Activated CD8-positive, alpha-beta T cell treated with anti-CD3 and anti-CD28 coated beads, Interleukin-2, amount 10 ng/mL, durations not matched to agents 7 days and 5 days (primary cell): ENCODE measurements at regions not wholly inside any gene's neighbourhood (a gene's known extent, or its start where the extent isn't known, plus 50 kb on each side); places are given as distances from the start of the nearest gene placed in this dataset.
A peak's percentile ranks its signal among the peaks of the same experiment; 100 is the strongest.
"Not testable (repeated sequence)": the region's sequence is repeated elsewhere in the genome, so short reads cannot be mapped to it uniquely, and the experiment has no call there.

Experiments
- ATAC-seq: fragments of 150-1000 bp; cut with Tn5 transposase; one replicate; pipeline ENCODE4 v1.10.0; 2021; ENCODE audit warnings: moderate library complexity
- CTCF ChIA-PET: fragments of 350-600 bp; sonication (Branson Sonifier 250); formaldehyde crosslinking; loops from one replicate; lab custom pipeline; 2021; ENCODE audit warnings: antibody characterized with exemption; lab: Charles Lee
- POLR2A ChIA-PET: fragments of 350-600 bp; sonication (Branson Sonifier 250); formaldehyde crosslinking; loops from one replicate; lab custom pipeline; 2021; ENCODE audit warnings: antibody characterized with exemption; lab: Charles Lee
- DNase-seq: peaks from one replicate; pipeline ENCODE4 v3.0.0-alpha.2; 2020
- H3K27ac Mint-ChIP-seq: one replicate; pipeline ENCODE4 v1.8.0; 2021; ENCODE audit warnings: mild to moderate bottlenecking, mixed read lengths
- H3K27me3 Mint-ChIP-seq: one replicate; pipeline ENCODE4 v1.8.0; 2021; ENCODE audit warnings: low read depth, mixed read lengths
- H3K36me3 Mint-ChIP-seq: one replicate; pipeline ENCODE4 v1.8.0; 2021; ENCODE audit warnings: low read depth, mixed read lengths
- H3K4me1 Mint-ChIP-seq: one replicate; pipeline ENCODE4 v1.8.0; 2021; ENCODE audit warnings: low read depth, mixed read lengths
- H3K4me3 Mint-ChIP-seq: one replicate; pipeline ENCODE4 v1.8.0; 2021; ENCODE audit warnings: mild to moderate bottlenecking, mixed read lengths
- H3K9me3 Mint-ChIP-seq: one replicate; pipeline ENCODE4 v1.8.0; 2022; ENCODE audit warnings: mixed read lengths; ENCODE audit not compliant: insufficient read depth

- Mint-ChIP-seq H3K9me3 (no peaks in the 10 kb centered on the region), H3K27me3 (no peaks in the 10 kb centered on the region), H3K27ac (no peak overlapping the region), H3K4me3 (no peak overlapping the region), H3K36me3 (no peaks in the 10 kb centered on the region), H3K4me1 (peaks cover 24% of the 10 kb centered on the region)
- ATAC-seq (peak; percentile 58), DNase-seq (no peak)
- ChIA-PET CTCF (interaction anchor here (1.0 kb wide), 1 partner anchor 61 kb away, joined by 3 read pairs; no protein-coding TSS in a partner anchor), POLR2A (interaction anchor here (0.6 kb wide), 1 partner anchor 45 kb away, joined by 3 read pairs; no protein-coding TSS in a partner anchor)
These were observed 63.8 kb upstream of the PPM1B start for GRCh38 chr2:44104855-44105271.

- H3K9me3 Mint-ChIP-seq, CTCF ChIA-PET, DNase-seq, POLR2A ChIA-PET, ATAC-seq, H3K27ac Mint-ChIP-seq, H3K36me3 Mint-ChIP-seq, H3K27me3 Mint-ChIP-seq, H3K4me3 Mint-ChIP-seq: not testable (repeated sequence)
- H3K4me1 Mint-ChIP-seq: peaks cover 12% of the 10 kb centered on the region
These were observed 62.2 kb upstream of the PPM1B start for GRCh38 chr2:44106509-44106908.

GRCh38 chr2:44107086-44107740 lies 61.5 kb upstream of the PPM1B start:
- no peaks in the 10 kb centered on the region for H3K27me3 Mint-ChIP-seq
- CTCF ChIA-PET: interaction anchor here (2.3 kb wide), 1 partner anchor 19 kb away, joined by 8 read pairs; no protein-coding TSS in a partner anchor
- no peak for DNase-seq
- peaks cover 12% of the 10 kb centered on the region for H3K4me1 Mint-ChIP-seq
- POLR2A ChIA-PET: no interaction called here
- ATAC-seq: no peak
- H3K9me3 Mint-ChIP-seq: no peaks in the 10 kb centered on the region
- no peak overlapping the region for H3K4me3 Mint-ChIP-seq
- H3K27ac Mint-ChIP-seq: no peak overlapping the region
- H3K36me3 Mint-ChIP-seq: no peaks in the 10 kb centered on the region

- ChIA-PET CTCF (interaction anchor here (2.3 kb wide), 1 partner anchor 20 kb away, joined by 8 read pairs; no protein-coding TSS in a partner anchor), POLR2A (interaction anchor here (1.1 kb wide), 1 partner anchor 10 kb away, joined by 4 read pairs; no protein-coding TSS in a partner anchor)
- H3K4me1 Mint-ChIP-seq: peaks cover 12% of the 10 kb centered on the region
These were observed 60.7 kb upstream of the PPM1B start for GRCh38 chr2:44107974-44108373.

GRCh38 chr2:44109166-44109565 lies 59.5 kb upstream of the PPM1B start:
- DNase-seq (no peak), ATAC-seq (no peak)
- ChIA-PET CTCF (interaction anchor here (2.3 kb wide), 1 partner anchor 21 kb away, joined by 8 read pairs; no protein-coding TSS in a partner anchor), POLR2A (no interaction called here)
- H3K9me3 Mint-ChIP-seq: no peaks in the 10 kb centered on the region
- no peak overlapping the region for H3K4me3 Mint-ChIP-seq
- peaks cover 12% of the 10 kb centered on the region for H3K4me1 Mint-ChIP-seq
- no peaks in the 10 kb centered on the region for H3K36me3 Mint-ChIP-seq
- H3K27ac Mint-ChIP-seq: no peak overlapping the region
- no peaks in the 10 kb centered on the region for H3K27me3 Mint-ChIP-seq

More at GRCh38 chr2:44107974-44108373, 60.7 kb upstream of the PPM1B start:
- H3K27me3 Mint-ChIP-seq: no peaks in the 10 kb centered on the region
- DNase-seq: no peak
- no peaks in the 10 kb centered on the region for H3K9me3 Mint-ChIP-seq
- ATAC-seq: no peak
- H3K4me3 Mint-ChIP-seq: no peak overlapping the region
- H3K36me3 Mint-ChIP-seq: no peaks in the 10 kb centered on the region
- H3K27ac Mint-ChIP-seq: no peak overlapping the region

GRCh38 chr2:44110444-44110843 lies 58.2 kb upstream of the PPM1B start:
- POLR2A ChIA-PET: no interaction called here
- ATAC-seq (no peak), DNase-seq (no peak)
- Mint-ChIP-seq H3K4me3 (no peak overlapping the region), H3K9me3 (no peaks in the 10 kb centered on the region), H3K27me3 (no peaks in the 10 kb centered on the region), H3K4me1 (peaks cover 8% of the 10 kb centered on the region), H3K36me3 (no peaks in the 10 kb centered on the region), H3K27ac (no peak overlapping the region)
- CTCF ChIA-PET: no interaction called here

GRCh38 chr2:44112096-44112495 lies 56.6 kb upstream of the PPM1B start:
- Mint-ChIP-seq H3K4me3 (no peak overlapping the region), H3K4me1 (peaks cover 6% of the 10 kb centered on the region), H3K27ac (no peak overlapping the region), H3K36me3 (no peaks in the 10 kb centered on the region), H3K27me3 (no peaks in the 10 kb centered on the region), H3K9me3 (no peaks in the 10 kb centered on the region)
- CTCF ChIA-PET: no interaction called here
- DNase-seq (no peak), ATAC-seq (no peak)
- POLR2A ChIA-PET: no interaction called here

- no peak for ATAC-seq
- ChIA-PET CTCF (no interaction called here), POLR2A (no interaction called here)
- no peaks in the 10 kb centered on the region for H3K27me3 Mint-ChIP-seq
- H3K36me3 Mint-ChIP-seq: no peaks in the 10 kb centered on the region
- H3K4me3 Mint-ChIP-seq: no peak overlapping the region
- peaks cover 6% of the 10 kb centered on the region for H3K4me1 Mint-ChIP-seq
- DNase-seq: no peak
- no peak overlapping the region for H3K27ac Mint-ChIP-seq
- no peaks in the 10 kb centered on the region for H3K9me3 Mint-ChIP-seq
These were observed 52.4 kb upstream of the PPM1B start for GRCh38 chr2:44116319-44116718.

GRCh38 chr2:44118257-44118656 lies 50.4 kb upstream of the PPM1B start:
- ChIA-PET POLR2A (no interaction called here), CTCF (no interaction called here)
- ATAC-seq (no peak), DNase-seq (no peak)
- H3K4me3 Mint-ChIP-seq: no peak overlapping the region
- H3K27ac Mint-ChIP-seq: no peak overlapping the region
- H3K27me3 Mint-ChIP-seq: no peaks in the 10 kb centered on the region
- H3K9me3 Mint-ChIP-seq: no peaks in the 10 kb centered on the region
- H3K36me3 Mint-ChIP-seq: no peaks in the 10 kb centered on the region
- H3K4me1 Mint-ChIP-seq: peaks cover 6% of the 10 kb centered on the region
